Neural progenitor cell (in vitro differentiated cells): ENCODE measurements at regions not wholly inside any gene's neighbourhood (a gene's known extent, or its start where the extent isn't known, plus 50 kb on each side); places are given as distances from the start of the nearest gene placed in this dataset.

ENCODE experiments used
- DNase-seq: peaks from one replicate; pipeline ENCODE4 v3.0.0-alpha.2; 2016; ENCODE audit warnings: low spot score
- H2AFZ ChIP-seq: fragments of 200-600 bp; sonication (generic); replicated peaks from 2 replicates; pipeline ENCODE4 v1.6.1; 2016; ENCODE audit warnings: antibody characterized with exemption
- H3F3A ChIP-seq: fragments of 200-600 bp; sonication (generic); 2 replicates; pipeline ENCODE4 v1.6.1; 2016; ENCODE audit warnings: antibody characterized with exemption, low read depth
- H3K27ac ChIP-seq: fragments of 200-600 bp; sonication (generic); 2 replicates; pipeline ENCODE4 v1.5.1; 2016; ENCODE audit warnings: mild to moderate bottlenecking
- H3K27me3 ChIP-seq: fragments of 200-600 bp; sonication (generic); 2 replicates; pipeline ENCODE4 v1.6.1; 2016; ENCODE audit warnings: mild to moderate bottlenecking, moderate library complexity
- H3K36me3 ChIP-seq: fragments of 200-600 bp; sonication (generic); 2 replicates; pipeline ENCODE4 v1.5.1; 2016
- H3K4me1 ChIP-seq: fragments of 200-600 bp; sonication (generic); 2 replicates; pipeline ENCODE4 v1.6.1; 2016; ENCODE audit warnings: mixed run types
- H3K4me2 ChIP-seq: fragments of 200-600 bp; sonication (generic); 2 replicates; pipeline ENCODE4 v1.6.1; 2016
- H3K4me3 ChIP-seq: fragments of 200-600 bp; sonication (generic); 2 replicates; pipeline ENCODE4 v1.5.1; 2016
- H3K79me2 ChIP-seq: fragments of 200-600 bp; sonication (generic); 2 replicates; pipeline ENCODE4 v1.6.1; 2016; ENCODE audit warnings: low read depth
- H3K9ac ChIP-seq: fragments of 200-600 bp; sonication (generic); 2 replicates; pipeline ENCODE4 v1.6.1; 2016
- H3K9me3 ChIP-seq: fragments of 200-600 bp; sonication (generic); 2 replicates; pipeline ENCODE4 v1.5.1; 2016; ENCODE audit warnings: low read depth
- H4K20me1 ChIP-seq: fragments of 200-600 bp; sonication (generic); 2 replicates; pipeline ENCODE4 v1.6.1; 2016; ENCODE audit warnings: low read depth
- H3K27ac Mint-ChIP-seq: 3 replicates; pipeline ENCODE4 v1.8.0; 2021; ENCODE audit warnings: mixed read lengths
- H3K27me3 Mint-ChIP-seq: 2 replicates; pipeline ENCODE4 v1.8.0; 2022; ENCODE audit warnings: low read depth, mild to moderate bottlenecking, inconsistent platforms, moderate library complexity, mixed read lengths; ENCODE audit not compliant: insufficient read depth
- H3K36me3 Mint-ChIP-seq: 3 replicates; pipeline ENCODE4 v1.8.0; 2021; ENCODE audit warnings: mixed read lengths
- H3K4me1 Mint-ChIP-seq: 3 replicates; pipeline ENCODE4 v1.8.0; 2021; ENCODE audit warnings: mixed read lengths
- H3K4me3 Mint-ChIP-seq: 3 replicates; pipeline ENCODE4 v1.8.0; 2021; ENCODE audit warnings: mild to moderate bottlenecking, moderate library complexity, mixed read lengths
- H3K9me3 Mint-ChIP-seq: 3 replicates; pipeline ENCODE4 v1.8.0; 2020; ENCODE audit warnings: mixed read lengths
- CTCF ChIP-seq: fragments of 200-600 bp; sonication (generic); IDR thresholded peaks from 2 replicates; pipeline ENCODE4 v1.5.1; 2017; ENCODE audit warnings: antibody characterized with exemption, mild to moderate bottlenecking
- EZH2 ChIP-seq: fragments of 200-600 bp; sonication (generic); IDR thresholded peaks from 2 replicates; pipeline ENCODE4 v1.6.1; 2017; ENCODE audit warnings: antibody characterized with exemption, mild to moderate bottlenecking, moderate library complexity
- EZH2phosphoT487 ChIP-seq: fragments of 200-600 bp; sonication (generic); IDR thresholded peaks from 2 replicates; pipeline ENCODE4 v1.6.1; 2017; ENCODE audit warnings: antibody characterized with exemption

DNA sequence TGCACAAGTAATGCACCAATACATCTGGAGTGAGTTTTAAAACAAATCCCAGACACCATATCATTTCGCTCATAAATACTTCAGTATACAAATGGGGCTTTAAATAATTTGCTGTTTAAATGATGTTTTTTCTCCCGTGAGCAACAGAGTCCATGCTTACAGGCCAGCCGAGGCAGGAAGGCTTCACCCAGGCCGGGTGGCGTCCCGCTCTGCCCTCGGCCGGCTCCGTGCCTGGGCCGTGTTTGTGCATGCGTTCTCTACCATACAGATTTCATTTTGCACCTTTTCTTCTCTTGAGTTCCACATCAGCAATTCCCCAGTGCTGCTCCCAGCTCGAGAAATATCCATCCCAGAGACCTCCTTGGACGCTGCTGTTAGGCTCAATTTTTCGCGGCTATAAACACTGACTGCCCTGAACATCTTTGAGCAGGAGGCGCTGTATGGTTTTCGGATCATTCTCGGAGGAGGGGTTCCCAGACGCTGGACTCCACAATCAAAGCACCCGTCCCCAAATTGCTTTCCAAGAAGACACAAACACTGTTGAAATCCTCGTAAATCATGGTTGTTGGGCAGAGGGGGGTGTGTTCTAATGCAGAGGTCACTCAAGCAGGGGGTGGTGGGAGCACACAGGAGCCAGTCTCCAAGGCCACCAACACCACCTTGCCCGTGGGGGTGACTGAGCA lies 91.6 kb downstream of the MICALL2 start:
- H3K79me2 ChIP-seq: no peaks in the 10 kb centered on the region
- peaks cover 9% of the 10 kb centered on the region for H3K4me1 ChIP-seq
- H3K9ac ChIP-seq: no peak overlapping the region
- DNase-seq: no peak
- peaks cover 9% of the 10 kb centered on the region for H4K20me1 ChIP-seq
- Mint-ChIP-seq H3K9me3 (no peaks in the 10 kb centered on the region), H3K27ac (peak overlapping the region; percentile 34), H3K36me3 (no peaks in the 10 kb centered on the region), H3K27me3 (peaks cover 36% of the 10 kb centered on the region), H3K4me1 (peaks cover 12% of the 10 kb centered on the region), H3K4me3 (peak overlapping the region; percentile 22)
- no peaks in the 10 kb centered on the region for H3K9me3 ChIP-seq
- peaks cover 76% of the 10 kb centered on the region for H3K27me3 ChIP-seq
- no peak overlapping the region for H2AFZ ChIP-seq
- peak overlapping the region; percentile 77 for H3K4me2 ChIP-seq
- no peak for TF ChIP-seq EZH2
- TF ChIP-seq CTCF: no peak
- no peak for TF ChIP-seq EZH2phosphoT487
- no peaks in the 10 kb centered on the region for H3K36me3 ChIP-seq
- H3K27ac ChIP-seq: no peak overlapping the region
- peaks cover 11% of the 10 kb centered on the region for H3F3A ChIP-seq
- no peak overlapping the region for H3K4me3 ChIP-seq

GRCh38 chr7:1368184-1368681 lies 91.0 kb downstream of the MICALL2 start:
- Histone ChIP-seq H3K4me1 (peaks cover 9% of the 10 kb centered on the region), H3F3A (peaks cover 11% of the 10 kb centered on the region), H3K79me2 (no peaks in the 10 kb centered on the region), H3K27me3 (peaks cover 82% of the 10 kb centered on the region), H3K36me3 (no peaks in the 10 kb centered on the region), H3K4me3 (peak overlapping the region; percentile 34), H2AFZ (no peak overlapping the region), H3K9ac (no peak overlapping the region), H3K9me3 (no peaks in the 10 kb centered on the region), H3K4me2 (peak overlapping the region; percentile 77), H4K20me1 (peaks cover 9% of the 10 kb centered on the region), H3K27ac (no peak overlapping the region)
- Mint-ChIP-seq H3K4me3 (peak overlapping the region; percentile 22), H3K4me1 (peaks cover 12% of the 10 kb centered on the region), H3K36me3 (no peaks in the 10 kb centered on the region), H3K9me3 (no peaks in the 10 kb centered on the region), H3K27ac (no peak overlapping the region), H3K27me3 (peaks cover 39% of the 10 kb centered on the region)
- TF ChIP-seq CTCF (no peak), EZH2phosphoT487 (no peak), EZH2 (no peak)
- DNase-seq: peak; percentile 53

DNA sequence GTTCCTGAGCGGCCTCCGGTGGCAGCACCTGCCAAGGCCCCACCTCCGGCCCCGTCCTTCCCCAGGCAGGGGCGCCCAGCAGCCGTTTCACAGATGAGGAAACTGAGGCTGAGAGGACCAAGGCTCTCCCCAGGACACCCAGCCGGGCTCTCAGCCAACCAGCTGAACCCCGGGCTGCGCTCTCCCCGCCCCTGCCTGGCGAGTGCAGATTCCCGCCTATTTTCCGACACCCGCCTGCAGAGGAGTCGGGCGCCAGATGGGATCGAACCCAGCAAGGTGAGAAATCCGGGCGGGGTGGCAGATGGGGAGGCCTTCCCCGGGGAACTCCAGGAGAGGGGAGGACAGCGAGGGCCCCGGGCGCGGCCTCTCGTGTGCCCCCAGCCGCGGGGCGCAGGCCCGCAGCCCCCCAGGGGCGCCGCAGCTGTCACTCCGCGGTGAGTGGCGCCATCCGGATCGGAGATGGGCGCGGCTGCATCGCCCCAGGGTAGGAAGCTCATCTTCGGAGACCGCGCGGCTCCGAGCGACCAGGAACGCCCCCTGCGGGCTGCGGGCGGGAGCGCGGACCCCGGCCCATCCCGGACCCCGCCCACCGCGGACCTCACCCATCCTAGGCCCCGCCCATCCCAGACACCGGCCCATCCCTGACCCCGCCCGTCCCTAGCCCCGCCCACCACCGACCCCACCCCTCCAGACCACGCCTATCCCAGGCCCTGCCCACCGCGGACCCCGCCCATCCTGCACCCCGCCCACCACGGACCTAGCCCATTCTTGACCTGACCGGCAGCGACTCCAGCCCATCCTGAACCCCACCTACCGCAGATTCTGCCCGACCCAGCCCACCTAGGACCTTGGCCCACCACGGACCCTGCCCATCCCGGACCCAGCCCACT lies 90.3 kb downstream of the MICALL2 start:
- peak overlapping the region; percentile 34 for H3K4me3 ChIP-seq
- H3K4me1 ChIP-seq: peaks cover 9% of the 10 kb centered on the region
- no peak overlapping the region for H3K27ac Mint-ChIP-seq
- peaks cover 9% of the 10 kb centered on the region for H4K20me1 ChIP-seq
- H3K9ac ChIP-seq: no peak overlapping the region
- DNase-seq: peak; percentile 96
- peaks cover 11% of the 10 kb centered on the region for H3F3A ChIP-seq
- H3K9me3 ChIP-seq: no peaks in the 10 kb centered on the region
- no peaks in the 10 kb centered on the region for H3K9me3 Mint-ChIP-seq
- H2AFZ ChIP-seq: no peak overlapping the region
- no peak overlapping the region for H3K27ac ChIP-seq
- H3K36me3 Mint-ChIP-seq: no peaks in the 10 kb centered on the region
- H3K27me3 ChIP-seq: peaks cover 89% of the 10 kb centered on the region
- peak; percentile 59 for TF ChIP-seq EZH2phosphoT487
- peak; percentile 65 for TF ChIP-seq EZH2
- peak; percentile 76 for TF ChIP-seq CTCF
- H3K4me2 ChIP-seq: peak overlapping the region; percentile 77
- no peaks in the 10 kb centered on the region for H3K36me3 ChIP-seq
- peaks cover 41% of the 10 kb centered on the region for H3K27me3 Mint-ChIP-seq
- peaks cover 16% of the 10 kb centered on the region for H3K4me1 Mint-ChIP-seq
- H3K4me3 Mint-ChIP-seq: no peak overlapping the region
- no peaks in the 10 kb centered on the region for H3K79me2 ChIP-seq
